ENCODE measurements at regions not wholly inside any gene's neighbourhood (a gene's known extent, or its start where the extent isn't known, plus 50 kb on each side); places are given as distances from the start of the nearest gene placed in this dataset.
"Not testable (repeated sequence)": the region's sequence is repeated elsewhere in the genome, so short reads cannot be mapped to it uniquely, and the experiment has no call there.

DNA sequence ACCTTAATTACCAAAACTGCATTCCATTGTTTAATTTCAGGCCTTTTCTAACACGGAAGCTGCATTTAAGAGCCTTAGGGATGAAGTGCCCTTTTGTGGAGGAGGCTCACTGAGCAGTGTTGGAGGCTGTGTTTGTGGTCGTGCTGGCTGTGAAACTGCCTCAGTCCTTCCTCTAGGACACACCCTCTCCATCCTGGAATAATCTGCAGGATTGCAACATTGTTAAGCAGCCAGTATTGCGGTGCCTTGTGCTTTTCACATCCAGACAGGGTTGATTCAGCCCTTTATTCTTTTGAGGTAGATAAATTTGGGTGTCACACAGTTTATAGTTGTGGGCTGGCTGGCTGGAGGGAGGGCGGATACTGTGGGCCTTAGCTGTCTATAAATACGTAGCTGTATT, 141.6 kb downstream of the CDRT15L2 start:
- H3K27me3 ChIP-seq (replicated peaks; ENCODE audit: insufficient read depth, low read length), result no peaks in the 10 kb centered on the region
- TF ChIP-seq, protein P1, sequence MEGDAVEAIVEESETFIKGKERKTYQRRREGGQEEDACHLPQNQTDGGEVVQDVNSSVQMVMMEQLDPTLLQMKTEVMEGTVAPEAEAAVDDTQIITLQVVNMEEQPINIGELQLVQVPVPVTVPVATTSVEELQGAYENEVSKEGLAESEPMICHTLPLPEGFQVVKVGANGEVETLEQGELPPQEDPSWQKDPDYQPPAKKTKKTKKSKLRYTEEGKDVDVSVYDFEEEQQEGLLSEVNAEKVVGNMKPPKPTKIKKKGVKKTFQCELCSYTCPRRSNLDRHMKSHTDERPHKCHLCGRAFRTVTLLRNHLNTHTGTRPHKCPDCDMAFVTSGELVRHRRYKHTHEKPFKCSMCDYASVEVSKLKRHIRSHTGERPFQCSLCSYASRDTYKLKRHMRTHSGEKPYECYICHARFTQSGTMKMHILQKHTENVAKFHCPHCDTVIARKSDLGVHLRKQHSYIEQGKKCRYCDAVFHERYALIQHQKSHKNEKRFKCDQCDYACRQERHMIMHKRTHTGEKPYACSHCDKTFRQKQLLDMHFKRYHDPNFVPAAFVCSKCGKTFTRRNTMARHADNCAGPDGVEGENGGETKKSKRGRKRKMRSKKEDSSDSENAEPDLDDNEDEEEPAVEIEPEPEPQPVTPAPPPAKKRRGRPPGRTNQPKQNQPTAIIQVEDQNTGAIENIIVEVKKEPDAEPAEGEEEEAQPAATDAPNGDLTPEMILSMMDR (IDR thresholded peaks at IDR 0.05; ENCODE audit: low read length), result no peak
- no peaks in the 10 kb centered on the region for H3K9me2 ChIP-seq (replicated peaks; ENCODE audit: insufficient read depth, low read length)
- no peaks in the 10 kb centered on the region for H3K9me3 ChIP-seq (replicated peaks; ENCODE audit: insufficient read depth, low read length)
- H3K27ac ChIP-seq (ENCODE audit: low read length), result no peak overlapping the region
- no peak overlapping the region for H3K9ac ChIP-seq (ENCODE audit: low read length)
- H3K4me3 ChIP-seq (ENCODE audit: low read length), result no peak overlapping the region
- no peak overlapping the region for H3K4me2 ChIP-seq (ENCODE audit: low read depth, low read length)
- no peaks in the 10 kb centered on the region for H3K4me1 ChIP-seq (ENCODE audit: low read length)
- H4K20me1 ChIP-seq (ENCODE audit: insufficient read depth, low read length), result no peaks in the 10 kb centered on the region
- no peak for DNase-seq
- H3K79me2 ChIP-seq (ENCODE audit: low read length), result no peaks in the 10 kb centered on the region
- H2AFZ ChIP-seq (ENCODE audit: low read length), result no peak overlapping the region
- no peaks in the 10 kb centered on the region for H3F3A ChIP-seq (ENCODE audit: insufficient read depth, low read length)
- no peaks in the 10 kb centered on the region for H3K36me3 ChIP-seq (replicated peaks; ENCODE audit: insufficient read depth, low read length)

DNA sequence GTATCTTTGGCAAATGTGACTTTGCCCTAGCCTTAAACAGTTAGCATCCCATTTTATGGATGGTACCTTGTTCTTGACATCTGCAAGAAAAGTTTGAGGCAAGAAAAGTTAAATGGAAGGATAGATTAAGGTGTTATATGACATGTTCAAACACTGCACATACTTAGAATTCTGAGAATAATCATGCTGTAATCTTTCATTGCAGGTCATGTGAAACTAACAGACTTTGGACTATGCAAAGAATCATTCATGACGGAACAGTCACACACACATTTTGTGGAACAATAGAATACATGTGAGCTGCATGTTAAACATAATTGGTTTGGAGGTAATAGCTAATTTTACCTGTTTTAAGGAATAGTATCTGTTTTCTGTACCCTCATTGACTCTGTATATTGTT, 144.9 kb downstream of the CDRT15L2 start:
- not testable (repeated sequence) for DNase-seq; H3F3A ChIP-seq (ENCODE audit: insufficient read depth, low read length); H4K20me1 ChIP-seq (ENCODE audit: insufficient read depth, low read length); H3K27ac ChIP-seq (ENCODE audit: low read length); H3K9me3 ChIP-seq (replicated peaks; ENCODE audit: insufficient read depth, low read length); H3K9ac ChIP-seq (ENCODE audit: low read length); H3K4me2 ChIP-seq (ENCODE audit: low read depth, low read length); H2AFZ ChIP-seq (ENCODE audit: low read length); H3K4me3 ChIP-seq (ENCODE audit: low read length); H3K79me2 ChIP-seq (ENCODE audit: low read length); H3K27me3 ChIP-seq (replicated peaks; ENCODE audit: insufficient read depth, low read length); H3K36me3 ChIP-seq (replicated peaks; ENCODE audit: insufficient read depth, low read length); H3K9me2 ChIP-seq (replicated peaks; ENCODE audit: insufficient read depth, low read length); H3K4me1 ChIP-seq (ENCODE audit: low read length)

DNA sequence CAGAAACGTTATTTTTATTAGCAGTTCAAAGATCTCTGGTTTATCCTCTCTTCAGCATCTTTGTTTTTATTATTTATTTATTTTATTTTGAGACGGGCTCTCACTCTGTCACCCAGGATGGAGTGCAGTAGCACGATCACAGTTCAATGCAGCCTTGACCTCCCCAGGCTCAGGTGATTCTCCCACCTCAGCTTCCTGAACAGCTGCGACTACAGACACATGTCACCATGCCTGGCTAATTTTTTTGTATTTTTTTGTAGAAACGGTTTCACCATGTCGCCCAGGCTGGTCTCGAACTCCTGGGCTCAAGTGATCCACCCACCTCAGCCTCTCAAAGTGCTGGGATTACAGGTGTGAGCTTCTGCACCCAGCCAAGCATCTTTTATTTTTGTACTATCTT, 147.7 kb downstream of the CDRT15L2 start:
- H3K79me2 ChIP-seq (ENCODE audit: low read length); H3K27me3 ChIP-seq (replicated peaks; ENCODE audit: insufficient read depth, low read length); H2AFZ ChIP-seq (ENCODE audit: low read length); H3K4me1 ChIP-seq (ENCODE audit: low read length); H3K9me2 ChIP-seq (replicated peaks; ENCODE audit: insufficient read depth, low read length); H3K9ac ChIP-seq (ENCODE audit: low read length); H4K20me1 ChIP-seq (ENCODE audit: insufficient read depth, low read length); H3K4me2 ChIP-seq (ENCODE audit: low read depth, low read length); DNase-seq; H3K9me3 ChIP-seq (replicated peaks; ENCODE audit: insufficient read depth, low read length); H3K27ac ChIP-seq (ENCODE audit: low read length); H3F3A ChIP-seq (ENCODE audit: insufficient read depth, low read length); H3K36me3 ChIP-seq (replicated peaks; ENCODE audit: insufficient read depth, low read length); H3K4me3 ChIP-seq (ENCODE audit: low read length): not testable (repeated sequence)

DNA sequence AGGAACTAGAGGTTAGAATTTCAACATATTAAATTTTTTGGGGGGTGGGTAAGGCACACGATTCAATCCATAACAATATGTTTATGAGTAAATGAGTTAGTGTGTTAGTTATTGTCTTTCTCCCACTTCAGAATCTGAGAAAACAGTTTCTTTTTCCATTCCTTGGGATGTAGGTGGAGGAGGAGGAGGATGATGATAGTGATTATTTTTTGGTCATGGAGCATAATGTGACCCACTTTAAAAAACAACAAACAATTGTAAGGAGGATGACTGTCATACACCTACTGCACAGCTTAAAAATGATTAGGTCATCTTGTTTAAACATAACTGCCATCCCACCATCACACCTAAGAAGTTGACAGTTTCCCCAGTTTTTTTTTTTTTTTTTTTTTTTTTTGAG, 148.7 kb downstream of the CDRT15L2 start:
- TF ChIP-seq EZH2 (optimal IDR thresholded peaks at IDR 0.05; ENCODE audit: low read depth, low read length) (no peak), EZH2phosphoT487 (IDR thresholded peaks at IDR 0.05; ENCODE audit: low read length) (no peak)
- TF ChIP-seq, protein P1 (IDR thresholded peaks at IDR 0.05; ENCODE audit: low read length), result no peak
- DNase-seq, result no peak
- H3K9ac ChIP-seq (ENCODE audit: low read length), result no peak overlapping the region
- H3K4me1 ChIP-seq (ENCODE audit: low read length), result no peaks in the 10 kb centered on the region
- H4K20me1 ChIP-seq (ENCODE audit: insufficient read depth, low read length), result no peaks in the 10 kb centered on the region
- no peaks in the 10 kb centered on the region for H3K9me2 ChIP-seq (replicated peaks; ENCODE audit: insufficient read depth, low read length)
- no peaks in the 10 kb centered on the region for H3K27me3 ChIP-seq (replicated peaks; ENCODE audit: insufficient read depth, low read length)
- no peak overlapping the region for H3K4me3 ChIP-seq (ENCODE audit: low read length)
- H3K27ac ChIP-seq (ENCODE audit: low read length), result no peak overlapping the region
- H3K4me2 ChIP-seq (ENCODE audit: low read depth, low read length), result no peak overlapping the region
- H3K79me2 ChIP-seq (ENCODE audit: low read length), result no peaks in the 10 kb centered on the region
- H2AFZ ChIP-seq (ENCODE audit: low read length), result no peak overlapping the region
- no peaks in the 10 kb centered on the region for H3F3A ChIP-seq (ENCODE audit: insufficient read depth, low read length)
- H3K9me3 ChIP-seq (replicated peaks; ENCODE audit: insufficient read depth, low read length), result no peaks in the 10 kb centered on the region
- H3K36me3 ChIP-seq (replicated peaks; ENCODE audit: insufficient read depth, low read length), result no peaks in the 10 kb centered on the region

DNA sequence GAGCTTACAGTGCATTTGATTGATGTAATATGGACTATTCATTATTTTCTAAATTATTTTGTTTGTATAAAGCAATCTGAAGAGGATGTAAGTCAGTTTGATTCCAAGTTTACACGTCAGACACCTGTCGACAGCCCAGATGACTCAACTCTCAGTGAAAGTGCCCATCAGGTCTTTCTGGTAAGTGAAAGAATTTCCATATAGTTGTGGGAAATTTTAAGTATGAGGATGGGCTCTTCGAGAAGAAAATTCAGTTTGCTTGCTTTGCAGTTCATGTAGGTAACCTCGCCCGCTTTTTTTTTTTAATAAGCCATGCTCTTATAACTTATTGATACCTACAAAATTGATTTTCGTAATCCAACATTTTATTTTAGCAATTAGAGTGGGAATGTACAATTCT, 151.6 kb downstream of the CDRT15L2 start:
- not testable (repeated sequence) for DNase-seq; H3K9me3 ChIP-seq (replicated peaks; ENCODE audit: insufficient read depth, low read length); H2AFZ ChIP-seq (ENCODE audit: low read length)

More for the DNA sequence above, 151.6 kb downstream of the CDRT15L2 start:
- not testable (repeated sequence) for H3K36me3 ChIP-seq (replicated peaks; ENCODE audit: insufficient read depth, low read length); H3K4me1 ChIP-seq (ENCODE audit: low read length); H3K9me2 ChIP-seq (replicated peaks; ENCODE audit: insufficient read depth, low read length); H3K9ac ChIP-seq (ENCODE audit: low read length); H3K4me2 ChIP-seq (ENCODE audit: low read depth, low read length); H3F3A ChIP-seq (ENCODE audit: insufficient read depth, low read length); H3K27ac ChIP-seq (ENCODE audit: low read length); H4K20me1 ChIP-seq (ENCODE audit: insufficient read depth, low read length); H3K27me3 ChIP-seq (replicated peaks; ENCODE audit: insufficient read depth, low read length); H3K79me2 ChIP-seq (ENCODE audit: low read length); H3K4me3 ChIP-seq (ENCODE audit: low read length)

Measured in MM.1S (cell line).